HS-27A (cell line): ENCODE measurements at regions not wholly inside any gene's neighbourhood (a gene's known extent, or its start where the extent isn't known, plus 50 kb on each side); places are given as distances from the start of the nearest gene placed in this dataset.
"Not testable (repeated sequence)": the region's sequence is repeated elsewhere in the genome, so short reads cannot be mapped to it uniquely, and the experiment has no call there.

Experiments
- DNase-seq: peaks from one replicate; pipeline ENCODE4 v3.0.0-alpha.2; 2012; ENCODE audit warnings: low read depth, missing footprints

GRCh38 chr2:228410061-228410460 is 228.6 kb upstream of the SPHKAP start:
- DNase-seq, result no peak

GRCh38 chr2:228409493-228409892 is 228.0 kb upstream of the SPHKAP start:
- no peak for DNase-seq

- no peak for DNase-seq
These were observed 227.2 kb upstream of the SPHKAP start for GRCh38 chr2:228408529-228409227.

- DNase-seq, result no peak
These were observed 226.3 kb upstream of the SPHKAP start for GRCh38 chr2:228407821-228408220.

- no peak for DNase-seq
These were observed 219.8 kb upstream of the SPHKAP start for GRCh38 chr2:228401065-228401912.

- no peak for DNase-seq
These were observed 206.3 kb upstream of the SPHKAP start for GRCh38 chr2:228387776-228388175.

- no peak for DNase-seq
These were observed 197.4 kb upstream of the SPHKAP start for GRCh38 chr2:228378696-228379425.

GRCh38 chr2:228378233-228378632 is 196.7 kb upstream of the SPHKAP start:
- no peak for DNase-seq

GRCh38 chr2:228377533-228377932 is 196.0 kb upstream of the SPHKAP start:
- no peak for DNase-seq

- no peak for DNase-seq
These were observed 193.3 kb upstream of the SPHKAP start for GRCh38 chr2:228374741-228375140.

GRCh38 chr2:228373191-228373590 is 191.7 kb upstream of the SPHKAP start:
- DNase-seq, result no peak

GRCh38 chr2:228372212-228372611 is 190.7 kb upstream of the SPHKAP start:
- DNase-seq, result no peak

- DNase-seq, result no peak
These were observed 188.0 kb upstream of the SPHKAP start for GRCh38 chr2:228369400-228370031.

- DNase-seq, result no peak
These were observed 185.9 kb upstream of the SPHKAP start for GRCh38 chr2:228367356-228367755.

GRCh38 chr2:228359473-228359872 is 178.0 kb upstream of the SPHKAP start:
- no peak for DNase-seq

- no peak for DNase-seq
These were observed 174.4 kb upstream of the SPHKAP start for GRCh38 chr2:228355897-228356296.

GRCh38 chr2:228352980-228353379 is 171.5 kb upstream of the SPHKAP start:
- not testable (repeated sequence) for DNase-seq

- DNase-seq, result no peak
These were observed 170.6 kb upstream of the SPHKAP start for GRCh38 chr2:228352048-228352447.

GRCh38 chr2:228348516-228349064 is 167.1 kb upstream of the SPHKAP start:
- no peak for DNase-seq

GRCh38 chr2:228344531-228344930 is 163.0 kb upstream of the SPHKAP start:
- DNase-seq, result no peak

- no peak for DNase-seq
These were observed 158.0 kb upstream of the SPHKAP start for GRCh38 chr2:228339525-228339924.

- no peak for DNase-seq
These were observed 152.7 kb upstream of the SPHKAP start for GRCh38 chr2:228334180-228334579.
